B cell (primary cell): ENCODE measurements at regions not wholly inside any gene's neighbourhood (a gene's known extent, or its start where the extent isn't known, plus 50 kb on each side); places are given as distances from the start of the nearest gene placed in this dataset.

ENCODE experiments used
- EZH2 ChIP-seq: IDR thresholded peaks from 2 replicates; pipeline ENCODE4 v1.6.1; 2012; ENCODE audit warnings: borderline replicate concordance, low read depth, mild to moderate bottlenecking, moderate library complexity, low read length; ENCODE audit not compliant: insufficient read depth, poor library complexity, severe bottlenecking
- TF ChIP-seq, protein P1 (sequence below): fragments of 200-600 bp; IDR thresholded peaks from one replicate; pipeline ENCODE4 v1.8.0; 2022; ENCODE audit warnings: antibody characterized with exemption, mild to moderate bottlenecking

DNA sequence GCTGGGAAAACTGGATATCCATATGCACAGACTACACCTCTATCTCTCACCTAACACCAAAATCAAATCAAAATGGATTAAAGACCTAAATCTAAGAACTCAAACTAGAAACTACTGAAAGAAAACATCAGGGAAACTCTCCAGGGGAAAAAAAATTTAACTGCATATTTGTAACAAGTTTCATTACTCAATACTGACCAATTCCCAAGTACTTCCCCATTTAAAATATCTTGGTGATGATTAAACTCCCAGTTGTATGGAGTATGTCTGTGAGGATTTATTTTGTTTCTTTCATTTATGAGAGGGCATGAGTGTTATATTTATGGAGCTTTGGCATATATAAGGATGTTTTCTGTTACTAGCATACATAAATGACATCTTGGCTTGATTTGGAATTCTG is 112.3 kb upstream of the IL15 start:
- TF ChIP-seq, protein P1, sequence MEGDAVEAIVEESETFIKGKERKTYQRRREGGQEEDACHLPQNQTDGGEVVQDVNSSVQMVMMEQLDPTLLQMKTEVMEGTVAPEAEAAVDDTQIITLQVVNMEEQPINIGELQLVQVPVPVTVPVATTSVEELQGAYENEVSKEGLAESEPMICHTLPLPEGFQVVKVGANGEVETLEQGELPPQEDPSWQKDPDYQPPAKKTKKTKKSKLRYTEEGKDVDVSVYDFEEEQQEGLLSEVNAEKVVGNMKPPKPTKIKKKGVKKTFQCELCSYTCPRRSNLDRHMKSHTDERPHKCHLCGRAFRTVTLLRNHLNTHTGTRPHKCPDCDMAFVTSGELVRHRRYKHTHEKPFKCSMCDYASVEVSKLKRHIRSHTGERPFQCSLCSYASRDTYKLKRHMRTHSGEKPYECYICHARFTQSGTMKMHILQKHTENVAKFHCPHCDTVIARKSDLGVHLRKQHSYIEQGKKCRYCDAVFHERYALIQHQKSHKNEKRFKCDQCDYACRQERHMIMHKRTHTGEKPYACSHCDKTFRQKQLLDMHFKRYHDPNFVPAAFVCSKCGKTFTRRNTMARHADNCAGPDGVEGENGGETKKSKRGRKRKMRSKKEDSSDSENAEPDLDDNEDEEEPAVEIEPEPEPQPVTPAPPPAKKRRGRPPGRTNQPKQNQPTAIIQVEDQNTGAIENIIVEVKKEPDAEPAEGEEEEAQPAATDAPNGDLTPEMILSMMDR, result no peak
- TF ChIP-seq EZH2, result no peak
